GM12873 (cell line): ENCODE measurements at regions not wholly inside any gene's neighbourhood (a gene's known extent, or its start where the extent isn't known, plus 50 kb on each side); places are given as distances from the start of the nearest gene placed in this dataset.

Source experiments
- CTCF ChIP-seq: IDR thresholded peaks from 2 replicates; pipeline ENCODE4 v1.5.1; 2012; ENCODE audit warnings: low read depth, mild to moderate bottlenecking, moderate library complexity, low read length, control low read depth; ENCODE audit not compliant: insufficient read depth; ENCODE audit errors: missing control alignments

GRCh38 chr5:168176941-168177340, 114.5 kb upstream of the WWC1 start:
- TF ChIP-seq CTCF: no peak

- TF ChIP-seq CTCF: no peak
Measured at GRCh38 chr5:168177831-168178450, 113.5 kb upstream of the WWC1 start.

- TF ChIP-seq CTCF: no peak
Measured at GRCh38 chr5:168179192-168179593, 112.3 kb upstream of the WWC1 start.

- no peak for TF ChIP-seq CTCF
Measured at GRCh38 chr5:168182269-168182668, 109.2 kb upstream of the WWC1 start.

- TF ChIP-seq CTCF: no peak
Measured at GRCh38 chr5:168184103-168184502, 107.3 kb upstream of the WWC1 start.

GRCh38 chr5:168186289-168187074, 105.0 kb upstream of the WWC1 start:
- TF ChIP-seq CTCF: no peak

- no peak for TF ChIP-seq CTCF
Measured at GRCh38 chr5:168187614-168188013, 103.8 kb upstream of the WWC1 start.
